ENCODE measurements at regions not wholly inside any gene's neighbourhood (a gene's known extent, or its start where the extent isn't known, plus 50 kb on each side); places are given as distances from the start of the nearest gene placed in this dataset.

DNA sequence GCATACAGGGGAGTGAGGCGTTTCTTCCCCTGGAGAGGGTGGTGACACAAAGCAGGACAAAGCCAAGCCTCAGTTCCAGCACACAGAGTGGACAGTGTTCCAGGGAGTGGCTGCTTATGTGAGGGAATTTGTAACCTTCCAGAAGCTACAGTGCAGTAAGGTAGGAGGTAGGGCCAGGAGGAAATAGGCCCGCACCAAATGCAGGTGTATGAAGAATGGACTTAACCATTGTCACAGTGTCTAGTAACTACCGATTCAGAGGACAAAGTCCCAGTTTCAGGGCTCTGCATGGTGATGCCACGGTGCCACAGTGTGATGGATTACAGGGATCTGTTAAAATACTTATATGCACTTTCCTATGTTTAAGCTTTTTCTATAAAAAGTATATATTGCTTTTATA is 135.3 kb downstream of the ZIC5 start (continued):
- TF ChIP-seq SIN3A (conservative IDR thresholded peaks at IDR 0.05 in 1 of 2, IDR thresholded peaks at IDR 0.05 in 1 of 2; ENCODE audit: low read depth in 1 of 2, low read length in 2 of 2): no peak

All from H1 (cell line).